ENCODE measurements at regions not wholly inside any gene's neighbourhood (a gene's known extent, or its start where the extent isn't known, plus 50 kb on each side); places are given as distances from the start of the nearest gene placed in this dataset.
"Not testable (repeated sequence)": the region's sequence is repeated elsewhere in the genome, so short reads cannot be mapped to it uniquely, and the experiment has no call there.

DNA sequence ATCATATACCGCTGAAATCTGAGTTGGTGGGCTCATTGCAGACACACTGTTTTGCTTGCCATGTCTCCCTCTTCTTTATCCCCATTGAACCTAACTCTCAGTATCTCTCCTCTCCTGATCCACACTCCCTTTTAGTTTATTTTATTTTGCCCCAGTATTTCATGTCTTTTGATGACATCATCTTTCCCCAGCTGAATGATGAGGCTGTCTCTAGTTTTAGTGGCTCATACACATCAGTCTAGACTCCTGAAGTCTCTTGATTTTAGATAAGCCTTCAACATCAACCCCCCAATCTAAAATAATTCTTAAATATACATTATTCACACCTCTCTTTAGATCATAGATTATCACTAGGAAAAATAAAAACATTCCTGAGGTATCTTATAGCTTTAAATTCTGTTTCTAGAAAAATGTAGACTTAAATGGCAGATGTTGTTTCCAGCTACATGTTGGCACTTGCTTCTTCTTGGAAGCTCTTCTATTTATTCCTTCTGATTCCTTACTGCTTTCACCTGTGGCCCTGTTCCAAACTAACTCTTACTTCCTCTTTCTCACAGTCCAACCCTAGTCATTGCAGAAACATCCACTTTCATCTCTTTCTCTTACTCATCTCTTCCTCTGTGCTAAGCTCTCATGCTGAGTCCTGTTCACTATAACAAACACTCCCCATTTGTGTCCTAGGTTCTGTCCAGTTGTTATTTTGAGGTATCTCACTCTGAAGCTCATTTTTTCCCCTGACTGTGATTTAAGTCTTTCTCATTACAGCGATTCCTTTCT, 191.9 kb upstream of the SLC35B3 start:
- FAIRE-seq: no peak

DNA sequence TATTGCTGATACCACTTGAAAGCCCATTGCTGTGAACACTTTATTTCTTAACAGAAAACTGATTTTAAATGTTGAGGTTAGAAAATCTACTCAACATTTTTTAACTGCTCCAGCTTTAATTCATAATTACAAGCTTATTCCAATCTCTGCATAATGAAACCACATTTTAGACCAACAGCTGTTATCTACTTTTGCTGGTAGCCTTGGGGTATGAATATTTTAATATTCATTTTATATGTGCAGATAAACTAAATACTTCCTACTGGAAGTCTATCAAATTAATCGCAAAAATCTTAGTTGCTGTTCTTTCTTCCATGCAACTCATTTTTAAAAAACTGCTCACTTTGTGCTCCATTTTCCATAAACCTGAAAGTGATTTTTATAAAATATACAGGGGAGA, 189.3 kb upstream of the SLC35B3 start:
- FAIRE-seq (no peak), DNase-seq (ENCODE audit: insufficient read length, low spot score) (no peak)
- TF ChIP-seq, protein P1, sequence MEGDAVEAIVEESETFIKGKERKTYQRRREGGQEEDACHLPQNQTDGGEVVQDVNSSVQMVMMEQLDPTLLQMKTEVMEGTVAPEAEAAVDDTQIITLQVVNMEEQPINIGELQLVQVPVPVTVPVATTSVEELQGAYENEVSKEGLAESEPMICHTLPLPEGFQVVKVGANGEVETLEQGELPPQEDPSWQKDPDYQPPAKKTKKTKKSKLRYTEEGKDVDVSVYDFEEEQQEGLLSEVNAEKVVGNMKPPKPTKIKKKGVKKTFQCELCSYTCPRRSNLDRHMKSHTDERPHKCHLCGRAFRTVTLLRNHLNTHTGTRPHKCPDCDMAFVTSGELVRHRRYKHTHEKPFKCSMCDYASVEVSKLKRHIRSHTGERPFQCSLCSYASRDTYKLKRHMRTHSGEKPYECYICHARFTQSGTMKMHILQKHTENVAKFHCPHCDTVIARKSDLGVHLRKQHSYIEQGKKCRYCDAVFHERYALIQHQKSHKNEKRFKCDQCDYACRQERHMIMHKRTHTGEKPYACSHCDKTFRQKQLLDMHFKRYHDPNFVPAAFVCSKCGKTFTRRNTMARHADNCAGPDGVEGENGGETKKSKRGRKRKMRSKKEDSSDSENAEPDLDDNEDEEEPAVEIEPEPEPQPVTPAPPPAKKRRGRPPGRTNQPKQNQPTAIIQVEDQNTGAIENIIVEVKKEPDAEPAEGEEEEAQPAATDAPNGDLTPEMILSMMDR (IDR thresholded peaks at IDR 0.05; ENCODE audit: insufficient read depth, missing control alignments): no peak

More for the DNA sequence above, 191.9 kb upstream of the SLC35B3 start:
- no peak for DNase-seq (ENCODE audit: insufficient read length, low spot score)
- TF ChIP-seq, protein P1 (IDR thresholded peaks at IDR 0.05; ENCODE audit: insufficient read depth, missing control alignments): no peak

DNA sequence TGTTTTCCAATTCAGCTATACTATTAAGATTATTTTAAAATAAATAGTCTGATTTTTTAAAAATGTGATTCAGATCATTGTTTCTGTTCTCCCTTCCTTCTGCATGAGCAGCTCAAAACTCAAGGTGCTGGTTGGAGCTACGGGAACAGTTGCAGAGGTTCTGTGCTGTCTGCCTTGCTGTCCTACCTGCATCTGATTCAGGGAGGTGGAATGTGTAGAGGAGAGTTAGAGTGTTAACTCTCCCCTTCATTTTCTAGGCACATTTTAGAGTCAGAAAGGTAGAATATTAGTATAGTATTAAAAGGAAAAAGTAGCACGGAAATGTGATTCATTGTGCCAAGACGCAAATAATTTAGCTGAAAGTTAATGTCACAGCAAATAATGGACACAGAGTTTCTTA, 188.1 kb upstream of the SLC35B3 start:
- DNase-seq (ENCODE audit: insufficient read length, low spot score) (no peak), FAIRE-seq (no peak)
- TF ChIP-seq, protein P1 (IDR thresholded peaks at IDR 0.05; ENCODE audit: insufficient read depth, missing control alignments): no peak

DNA sequence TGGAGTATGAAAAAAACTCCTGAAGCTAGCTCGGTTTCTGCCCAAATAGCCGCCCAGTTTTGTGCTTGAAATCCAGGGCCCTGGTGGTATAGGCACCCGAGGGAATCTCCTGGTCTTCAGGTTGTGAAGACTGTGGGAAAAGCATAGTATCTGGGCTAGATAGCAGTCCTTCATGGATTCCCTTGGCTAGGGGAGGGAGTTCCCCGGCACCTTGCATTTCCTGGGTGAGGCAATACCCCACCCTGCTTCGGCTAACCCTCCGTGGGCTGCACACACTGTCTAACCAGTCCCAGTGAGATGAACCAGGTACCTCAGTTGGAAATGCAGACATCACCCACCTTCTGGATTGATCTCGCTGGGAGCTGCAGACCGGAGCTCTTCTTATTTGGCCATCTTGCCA, 184.5 kb upstream of the SLC35B3 start:
- TF ChIP-seq, protein P1 (IDR thresholded peaks at IDR 0.05; ENCODE audit: insufficient read depth, missing control alignments): no peak
- FAIRE-seq: no peak
- no peak for DNase-seq (ENCODE audit: insufficient read length, low spot score)

DNA sequence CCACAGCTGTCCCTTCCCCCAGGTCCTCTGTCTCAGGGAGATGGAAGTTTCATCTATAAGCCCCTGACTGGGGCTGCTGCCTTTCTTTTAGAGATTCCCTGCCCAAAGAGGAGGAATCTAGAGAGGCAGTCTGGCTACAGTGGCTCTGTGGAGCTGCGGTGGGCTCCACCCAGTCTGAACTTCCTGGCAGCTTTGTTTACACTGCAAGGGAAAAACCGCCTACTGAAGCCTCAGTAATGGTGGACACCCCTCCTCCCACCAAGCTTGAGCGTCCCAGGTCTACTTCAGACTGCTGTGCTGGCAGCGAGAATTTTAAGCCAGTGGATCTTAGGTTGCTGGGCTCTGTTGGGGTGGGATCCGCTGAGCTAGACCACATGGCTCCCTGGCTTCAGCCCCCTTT, 184.1 kb upstream of the SLC35B3 start:
- not testable (repeated sequence) for DNase-seq (ENCODE audit: insufficient read length, low spot score); FAIRE-seq

DNA sequence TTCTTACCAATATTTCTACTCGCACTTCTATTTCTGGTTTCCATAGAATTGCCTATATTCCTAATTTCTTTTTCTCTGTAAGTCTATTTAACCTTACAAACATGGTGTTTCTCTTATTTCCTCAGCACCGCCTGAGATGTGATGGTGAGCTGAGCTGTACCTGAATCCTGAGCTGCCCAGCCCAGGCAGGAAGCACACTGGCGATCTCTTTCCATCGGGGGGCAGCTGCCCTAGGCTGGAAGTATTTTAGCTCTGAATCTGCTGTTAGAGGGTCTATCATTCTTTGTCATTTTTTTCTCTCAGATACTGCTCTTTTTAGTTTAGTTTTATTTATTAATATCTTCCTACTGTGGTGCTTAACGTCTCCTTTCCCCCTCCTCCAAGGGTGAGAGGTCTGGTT, 173.4 kb upstream of the SLC35B3 start:
- FAIRE-seq (no peak), DNase-seq (ENCODE audit: insufficient read length, low spot score) (no peak)
- TF ChIP-seq, protein P1 (IDR thresholded peaks at IDR 0.05; ENCODE audit: insufficient read depth, missing control alignments): no peak

DNA sequence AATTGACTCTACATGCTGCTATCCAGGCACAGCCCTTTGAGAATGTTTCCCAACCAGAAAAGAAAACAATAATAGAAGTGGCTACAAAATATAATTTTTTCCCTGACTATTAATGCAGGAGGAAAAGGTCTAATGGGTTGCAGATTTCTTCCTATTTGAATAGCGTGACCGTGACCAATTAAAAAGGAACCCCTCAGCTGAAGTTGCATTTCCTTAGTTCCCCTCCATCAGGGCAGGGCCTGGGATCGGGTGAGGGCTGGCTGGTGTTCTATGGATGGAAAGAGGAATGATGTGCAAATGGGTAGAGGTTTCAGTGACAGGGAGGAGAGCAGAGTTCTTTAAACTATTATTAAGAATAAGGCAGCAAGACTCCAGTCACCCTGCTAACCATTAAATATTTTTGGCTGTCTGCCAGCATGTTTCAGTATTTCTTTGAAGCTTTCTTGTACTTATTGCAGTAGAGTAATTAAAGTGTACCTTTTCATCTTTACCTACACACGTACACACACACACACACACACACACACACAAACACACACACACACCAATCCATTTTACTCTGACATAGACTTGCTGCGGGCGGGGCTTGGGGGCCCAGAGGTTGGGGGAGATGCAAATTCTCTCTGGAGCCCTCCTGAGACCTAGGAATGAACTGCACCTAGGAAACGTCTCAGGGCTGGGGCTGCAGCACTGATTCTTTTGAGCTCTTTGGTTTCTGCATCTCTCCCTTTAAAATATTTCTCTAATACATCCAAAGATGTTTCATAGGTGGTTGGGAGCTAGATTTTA, 154.8 kb upstream of the SLC35B3 start:
- no peak for DNase-seq (ENCODE audit: insufficient read length, low spot score)
- TF ChIP-seq, protein P1 (IDR thresholded peaks at IDR 0.05; ENCODE audit: insufficient read depth, missing control alignments): no peak

More for the DNA sequence above, 154.8 kb upstream of the SLC35B3 start:
- FAIRE-seq: no peak

Measured in D721Med (cell line).